ENCODE measurements at regions not wholly inside any gene's neighbourhood (a gene's known extent, or its start where the extent isn't known, plus 50 kb on each side); places are given as distances from the start of the nearest gene placed in this dataset.

GRCh38 chr3:13224967-13225366 lies 151.7 kb upstream of the IQSEC1 start (continued):
- no peak for TF ChIP-seq RFX5 (IDR thresholded peaks at IDR 0.05; ENCODE audit: low read depth, low read length)
- TF ChIP-seq MYBL2 (IDR thresholded peaks at IDR 0.05; ENCODE audit: low read depth) = no peak
- TF ChIP-seq MYBL2 (CRISPR knock-in tag; IDR thresholded peaks at IDR 0.05; ENCODE audit: borderline replicate concordance) = no peak
- no peak for TF ChIP-seq OTX1 (CRISPR knock-in tag; IDR thresholded peaks at IDR 0.05)
- no peak for TF ChIP-seq HOMEZ (CRISPR knock-in tag; IDR thresholded peaks at IDR 0.05)
- TF ChIP-seq CBX5 (IDR thresholded peaks at IDR 0.05; ENCODE audit: borderline replicate concordance, low read depth) = no peak
- no peak for TF ChIP-seq STAG1 (CRISPR knock-in tag; IDR thresholded peaks at IDR 0.05; ENCODE audit: borderline replicate concordance)
- no peak for TF ChIP-seq IRF9 (tag; IDR thresholded peaks at IDR 0.05)
- no peak for TF ChIP-seq ZNF24 (IDR thresholded peaks at IDR 0.05)
- TF ChIP-seq, protein P1, sequence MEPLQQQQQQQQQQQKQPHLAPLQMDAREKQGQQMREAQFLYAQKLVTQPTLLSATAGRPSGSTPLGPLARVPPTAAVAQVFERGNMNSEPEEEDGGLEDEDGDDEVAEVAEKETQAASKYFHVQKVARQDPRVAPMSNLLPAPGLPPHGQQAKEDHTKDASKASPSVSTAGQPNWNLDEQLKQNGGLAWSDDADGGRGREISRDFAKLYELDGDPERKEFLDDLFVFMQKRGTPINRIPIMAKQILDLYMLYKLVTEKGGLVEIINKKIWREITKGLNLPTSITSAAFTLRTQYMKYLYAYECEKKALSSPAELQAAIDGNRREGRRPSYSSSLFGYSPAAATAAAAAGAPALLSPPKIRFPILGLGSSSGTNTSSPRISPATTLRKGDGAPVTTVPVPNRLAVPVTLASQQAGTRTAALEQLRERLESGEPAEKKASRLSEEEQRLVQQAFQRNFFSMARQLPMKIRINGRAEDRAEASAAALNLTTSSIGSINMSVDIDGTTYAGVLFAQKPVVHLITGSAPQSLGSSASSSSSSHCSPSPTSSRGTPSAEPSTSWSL (CRISPR knock-in tag; IDR thresholded peaks at IDR 0.05; ENCODE audit: borderline replicate concordance) = no peak
- no peak for TF ChIP-seq ZNF311 (CRISPR knock-in tag; IDR thresholded peaks at IDR 0.05)
- TF ChIP-seq ZNF121 (CRISPR knock-in tag; conservative IDR thresholded peaks at IDR 0.05) = no peak

All from K562 (cell line).